ENCODE measurements at regions not wholly inside any gene's neighbourhood (a gene's known extent, or its start where the extent isn't known, plus 50 kb on each side); places are given as distances from the start of the nearest gene placed in this dataset.

- TF ChIP-seq, protein P1, sequence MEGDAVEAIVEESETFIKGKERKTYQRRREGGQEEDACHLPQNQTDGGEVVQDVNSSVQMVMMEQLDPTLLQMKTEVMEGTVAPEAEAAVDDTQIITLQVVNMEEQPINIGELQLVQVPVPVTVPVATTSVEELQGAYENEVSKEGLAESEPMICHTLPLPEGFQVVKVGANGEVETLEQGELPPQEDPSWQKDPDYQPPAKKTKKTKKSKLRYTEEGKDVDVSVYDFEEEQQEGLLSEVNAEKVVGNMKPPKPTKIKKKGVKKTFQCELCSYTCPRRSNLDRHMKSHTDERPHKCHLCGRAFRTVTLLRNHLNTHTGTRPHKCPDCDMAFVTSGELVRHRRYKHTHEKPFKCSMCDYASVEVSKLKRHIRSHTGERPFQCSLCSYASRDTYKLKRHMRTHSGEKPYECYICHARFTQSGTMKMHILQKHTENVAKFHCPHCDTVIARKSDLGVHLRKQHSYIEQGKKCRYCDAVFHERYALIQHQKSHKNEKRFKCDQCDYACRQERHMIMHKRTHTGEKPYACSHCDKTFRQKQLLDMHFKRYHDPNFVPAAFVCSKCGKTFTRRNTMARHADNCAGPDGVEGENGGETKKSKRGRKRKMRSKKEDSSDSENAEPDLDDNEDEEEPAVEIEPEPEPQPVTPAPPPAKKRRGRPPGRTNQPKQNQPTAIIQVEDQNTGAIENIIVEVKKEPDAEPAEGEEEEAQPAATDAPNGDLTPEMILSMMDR (optimal IDR thresholded peaks at IDR 0.05 in 1 of 3, IDR thresholded peaks at IDR 0.05 in 1 of 3, conservative IDR thresholded peaks at IDR 0.05 in 1 of 3; ENCODE audit: extremely low read depth in 1 of 3, insufficient read depth in 2 of 3, low read length in 3 of 3) = no peak
- TF ChIP-seq EZH2 (IDR thresholded peaks at IDR 0.05; ENCODE audit: low read length) = no peak
Measured at GRCh38 chr6:77298283-77298682, 165.0 kb downstream of the HTR1B start.

Measured in keratinocyte (primary cell).